ENCODE measurements at regions not wholly inside any gene's neighbourhood (a gene's known extent, or its start where the extent isn't known, plus 50 kb on each side); places are given as distances from the start of the nearest gene placed in this dataset.

DNA sequence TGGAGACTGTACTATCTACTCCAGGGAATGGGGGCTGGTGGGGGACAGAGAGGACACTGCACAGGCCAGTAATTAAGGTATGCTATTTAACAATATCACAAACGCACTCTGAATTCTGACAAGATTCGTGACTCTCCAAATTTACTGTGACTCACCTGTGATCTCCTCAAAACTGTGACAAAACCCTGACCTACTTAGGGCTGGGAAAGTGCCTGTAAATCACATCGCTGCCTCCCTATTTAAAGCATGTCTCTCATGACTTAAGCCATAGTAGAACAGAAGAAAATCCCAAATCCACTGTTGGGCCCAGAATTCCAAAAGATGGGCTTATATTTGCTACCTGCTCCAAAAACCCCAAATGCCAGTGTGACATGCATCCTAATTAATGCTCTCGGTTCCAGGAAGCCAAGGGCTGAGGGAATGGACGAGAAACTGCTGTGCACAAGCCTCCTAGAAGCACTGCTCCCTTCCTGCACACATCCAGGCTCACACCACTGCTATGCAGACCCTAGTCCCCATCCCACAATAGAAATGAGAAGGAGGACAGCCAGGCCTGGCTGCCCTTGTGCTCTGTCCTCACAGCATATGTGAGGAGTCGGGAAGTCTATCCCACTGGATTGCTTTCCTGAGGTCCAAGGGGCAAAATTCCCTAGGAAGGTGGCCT lies 187.7 kb upstream of the CHRNA7 start:
- DNase-seq: no peak

DNA sequence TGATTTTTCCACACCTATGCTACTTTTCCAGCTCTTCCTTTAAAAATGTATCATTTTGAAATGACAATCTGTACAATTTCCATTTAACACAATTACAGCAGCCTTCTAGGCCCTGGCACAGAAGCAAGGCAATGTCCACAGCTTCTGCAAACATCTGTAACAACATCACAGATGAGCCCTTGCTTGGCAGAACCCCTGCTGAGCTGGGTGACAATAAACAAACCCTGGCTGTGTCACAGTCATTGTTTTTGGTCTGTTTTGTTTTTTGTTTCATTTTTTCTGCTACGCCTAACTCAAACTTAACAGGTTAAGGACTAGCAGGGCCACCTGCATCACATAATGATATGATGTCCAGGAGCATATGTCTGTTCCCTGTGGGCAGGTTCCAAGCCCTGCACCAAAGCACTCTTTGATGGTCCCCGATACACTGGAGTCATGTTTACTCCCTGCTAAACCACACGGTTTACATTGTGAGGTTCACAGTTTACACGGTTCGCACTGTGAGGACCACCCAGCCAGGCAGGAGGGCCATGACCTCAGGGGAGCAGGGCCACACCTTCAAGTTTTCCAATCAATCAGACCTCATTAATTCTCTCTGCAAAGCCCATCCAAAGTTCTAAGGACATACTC lies 186.8 kb upstream of the CHRNA7 start:
- no peak for DNase-seq

DNA sequence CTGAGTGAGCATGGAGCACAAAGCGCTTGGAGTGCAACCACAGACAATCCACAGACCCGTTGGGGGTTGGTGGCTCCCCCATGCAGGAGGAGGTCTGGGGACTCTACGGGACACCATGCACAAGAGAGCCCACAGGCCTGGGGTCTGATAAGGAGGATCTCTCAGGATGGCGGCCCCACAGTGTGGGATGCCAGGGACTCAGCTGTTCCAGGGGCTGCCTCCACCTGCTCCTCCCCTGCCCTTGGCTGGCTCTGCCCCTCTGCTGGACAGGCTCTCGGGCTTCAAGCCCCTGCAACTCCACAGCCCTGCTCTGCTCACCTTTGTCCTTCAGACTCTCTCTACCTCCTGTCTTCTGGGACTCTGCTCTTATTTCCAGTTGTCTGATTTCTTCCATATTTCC lies 184.5 kb upstream of the CHRNA7 start:
- DNase-seq: no peak

DNA sequence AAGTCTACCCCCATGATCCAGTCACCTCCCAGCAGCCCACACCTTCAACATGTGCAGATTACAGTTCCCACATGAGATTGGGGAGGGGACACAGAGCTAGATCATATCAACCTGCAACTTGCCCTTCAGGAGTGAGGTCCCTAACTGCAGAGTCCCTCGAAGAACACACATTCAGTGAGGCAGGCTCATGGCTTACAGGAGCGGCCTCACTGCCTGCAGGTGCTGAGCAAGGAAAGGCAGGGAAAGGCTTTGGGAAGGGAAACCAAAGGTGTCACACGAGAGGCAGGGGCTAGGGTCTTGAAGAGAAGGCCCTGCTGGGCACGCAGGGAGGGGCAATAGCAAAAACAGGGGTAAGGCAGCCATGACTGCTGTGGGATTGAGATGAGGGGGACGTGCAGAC lies 182.4 kb upstream of the CHRNA7 start:
- no peak for DNase-seq

DNA sequence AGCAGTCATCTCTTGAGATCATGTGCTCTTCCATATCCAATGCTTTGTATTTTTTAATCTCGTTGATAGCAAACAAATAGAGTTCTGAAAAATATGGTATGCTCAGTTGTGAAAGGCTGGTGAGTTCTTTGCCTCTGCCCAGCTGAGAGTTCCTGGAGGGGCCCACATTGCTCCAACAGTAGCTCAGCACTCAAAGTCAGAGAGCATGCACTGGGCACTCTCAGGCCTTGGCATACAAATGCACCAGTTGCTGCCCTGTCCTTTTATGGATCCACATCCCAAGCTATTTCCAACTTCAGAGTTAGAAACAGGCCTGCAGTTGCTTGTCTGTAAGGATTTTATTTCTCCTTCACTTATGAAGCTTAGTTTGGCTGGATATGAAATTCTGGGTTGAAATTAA lies 181.7 kb upstream of the CHRNA7 start:
- no peak for DNase-seq

DNA sequence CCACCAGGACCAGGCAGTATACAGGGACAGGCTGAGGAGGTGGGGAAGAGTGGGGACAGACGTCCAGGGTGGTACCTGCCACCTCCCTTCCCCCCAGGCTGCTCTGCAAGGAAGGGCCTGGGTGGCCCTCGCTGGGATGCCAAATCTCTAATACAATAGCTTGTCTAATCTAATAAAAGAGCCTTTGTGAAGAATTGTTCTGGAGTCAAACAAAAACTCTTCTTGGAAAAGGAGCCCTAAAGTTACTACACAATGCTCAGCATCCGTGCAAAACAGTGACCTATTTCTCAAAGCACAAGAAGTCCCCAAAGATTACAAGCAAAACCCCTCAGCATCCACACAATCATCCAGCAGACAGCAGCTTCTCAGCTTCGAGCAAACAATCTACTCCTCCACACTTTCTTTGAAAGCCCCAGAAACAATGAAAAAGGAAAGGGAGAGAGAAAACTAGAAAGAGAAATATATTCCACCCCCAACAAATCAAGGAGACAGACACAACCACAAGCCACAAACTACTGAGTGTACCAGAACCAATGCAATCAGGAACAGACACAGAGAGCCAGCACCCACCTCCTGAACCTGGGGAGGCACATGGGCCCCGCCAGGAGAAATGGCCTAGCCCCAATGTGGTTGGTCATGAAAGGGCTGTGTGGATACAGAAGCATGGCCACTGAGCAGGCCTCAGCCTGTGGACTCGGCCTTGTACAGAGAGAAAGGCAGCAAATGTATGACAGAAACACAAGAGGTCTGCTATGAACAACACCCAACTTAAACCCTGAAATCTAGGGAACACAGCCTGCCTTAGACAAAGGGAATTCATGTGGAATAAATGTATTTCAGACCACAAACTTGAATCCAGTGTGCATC lies 177.1 kb upstream of the CHRNA7 start:
- DNase-seq: no peak

DNA sequence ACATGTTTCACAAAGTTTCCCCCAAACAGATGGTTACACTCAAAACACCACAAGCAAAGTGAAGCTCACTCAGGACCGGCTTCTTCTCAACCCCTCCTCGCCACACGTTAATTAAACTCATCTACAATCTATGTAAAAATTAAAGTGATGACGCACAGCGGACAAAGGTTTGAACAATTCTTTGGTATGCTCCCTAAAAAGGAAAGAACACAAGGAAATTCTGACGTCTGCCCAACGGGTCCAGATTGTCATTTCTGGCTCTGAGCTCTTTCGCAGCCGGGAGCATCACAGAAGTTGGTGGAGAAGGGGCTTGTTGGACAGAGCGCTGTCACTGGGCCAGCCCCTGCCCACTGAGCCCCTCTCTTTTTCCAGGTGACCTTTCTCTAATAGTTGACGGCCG lies 173.7 kb upstream of the CHRNA7 start:
- DNase-seq: no peak

DNA sequence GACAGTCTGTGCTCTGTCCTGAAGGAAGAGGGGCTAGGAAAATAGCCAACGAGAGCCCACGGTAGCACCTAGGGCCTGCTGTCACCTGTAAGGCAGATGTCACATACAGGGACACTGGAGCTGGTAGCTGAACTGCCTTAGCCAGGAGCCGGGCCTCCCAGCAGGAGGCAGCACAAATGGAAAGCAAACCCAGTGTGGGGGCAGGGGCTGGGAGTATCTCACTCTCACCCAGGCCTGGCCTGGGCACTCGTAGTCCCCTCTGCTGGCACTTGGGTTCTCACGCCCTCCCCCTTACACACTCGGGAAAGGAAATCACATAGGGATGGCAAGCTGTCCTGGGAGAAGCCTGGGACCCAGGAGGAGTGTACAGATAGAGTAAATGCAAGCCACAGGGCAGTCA lies 173.1 kb upstream of the CHRNA7 start:
- no peak for DNase-seq

DNA sequence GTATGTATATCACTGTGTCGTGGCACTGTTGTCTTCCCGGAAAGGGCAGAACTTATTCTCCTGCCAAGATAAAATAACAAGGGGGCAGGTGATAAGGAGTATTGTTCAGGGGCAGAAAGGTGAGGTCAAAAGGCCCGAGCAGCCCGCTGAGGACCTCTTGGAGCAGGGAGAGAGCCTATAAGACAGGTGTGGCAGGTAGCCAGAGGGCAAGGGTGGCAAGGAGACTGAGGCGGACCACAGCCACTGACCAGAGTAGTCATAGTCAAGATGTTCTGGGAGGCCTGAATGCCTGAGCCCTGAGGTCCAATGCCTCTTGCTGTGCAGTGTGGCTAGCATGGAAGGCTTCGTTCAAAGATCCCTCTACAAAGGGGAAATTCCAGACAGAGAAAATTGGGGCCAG lies 172.3 kb upstream of the CHRNA7 start:
- no peak for DNase-seq

DNA sequence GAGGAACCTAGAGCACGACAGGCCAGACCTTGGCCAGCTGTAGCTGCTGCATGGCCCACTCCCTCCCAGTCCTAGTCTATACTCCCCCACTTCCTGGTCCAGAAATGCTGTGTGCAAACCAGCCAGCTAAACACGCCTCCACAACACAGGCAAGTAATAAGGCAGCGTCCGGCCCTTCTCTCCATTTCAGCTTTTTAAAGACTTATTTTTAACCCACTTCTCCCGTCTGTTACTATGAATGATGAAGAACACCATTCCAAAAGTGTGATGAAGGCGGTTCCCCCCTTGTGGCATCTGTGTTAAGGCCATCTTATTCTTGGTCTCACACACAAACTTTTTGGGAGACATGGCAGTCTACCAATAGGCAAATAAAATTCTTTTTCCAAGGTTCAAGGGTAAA lies 164.1 kb upstream of the CHRNA7 start:
- no peak for DNase-seq

DNA sequence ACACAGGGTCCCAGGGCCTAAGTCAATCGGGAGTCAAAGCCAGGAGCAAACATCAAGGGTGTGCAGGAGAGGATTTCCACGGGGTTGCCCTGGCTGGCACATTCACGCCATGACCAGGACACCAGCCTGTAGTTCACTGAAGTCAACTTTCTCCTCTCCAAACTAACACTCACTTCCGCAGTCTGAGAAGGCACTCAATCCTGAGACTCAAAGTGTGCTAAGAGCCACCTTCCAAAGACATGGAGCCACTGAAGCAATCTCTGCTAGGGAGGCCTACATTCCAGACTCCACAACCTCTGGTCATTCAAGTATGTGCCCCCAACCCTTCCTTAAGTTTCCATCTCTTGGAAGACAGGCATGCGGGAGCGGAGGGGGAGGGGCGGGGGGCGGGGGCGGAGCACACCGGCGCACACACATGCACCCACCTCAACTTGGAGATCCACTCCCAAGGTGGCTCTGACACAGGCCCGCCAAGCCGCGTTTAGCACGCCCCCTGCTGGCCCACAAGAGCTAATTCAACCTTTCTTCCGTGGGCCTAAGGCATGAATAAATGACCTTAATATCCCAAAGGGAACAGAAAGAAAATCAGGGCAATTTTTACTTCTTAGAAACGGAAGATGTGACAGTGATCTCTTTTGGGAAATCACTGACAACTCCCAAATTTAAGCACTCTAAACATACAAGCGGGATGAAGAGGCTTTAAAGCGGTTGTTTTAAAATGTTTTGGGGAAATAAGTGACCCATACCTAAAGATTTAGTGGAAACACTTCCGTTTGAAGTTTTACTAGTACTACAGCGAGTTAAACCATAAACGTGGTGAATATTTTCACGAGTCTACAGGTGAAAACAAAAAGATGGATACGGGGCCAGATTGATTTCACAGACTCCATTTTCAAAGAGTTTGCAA lies 162.5 kb upstream of the CHRNA7 start:
- DNase-seq: peak; percentile 60 to 76

DNA sequence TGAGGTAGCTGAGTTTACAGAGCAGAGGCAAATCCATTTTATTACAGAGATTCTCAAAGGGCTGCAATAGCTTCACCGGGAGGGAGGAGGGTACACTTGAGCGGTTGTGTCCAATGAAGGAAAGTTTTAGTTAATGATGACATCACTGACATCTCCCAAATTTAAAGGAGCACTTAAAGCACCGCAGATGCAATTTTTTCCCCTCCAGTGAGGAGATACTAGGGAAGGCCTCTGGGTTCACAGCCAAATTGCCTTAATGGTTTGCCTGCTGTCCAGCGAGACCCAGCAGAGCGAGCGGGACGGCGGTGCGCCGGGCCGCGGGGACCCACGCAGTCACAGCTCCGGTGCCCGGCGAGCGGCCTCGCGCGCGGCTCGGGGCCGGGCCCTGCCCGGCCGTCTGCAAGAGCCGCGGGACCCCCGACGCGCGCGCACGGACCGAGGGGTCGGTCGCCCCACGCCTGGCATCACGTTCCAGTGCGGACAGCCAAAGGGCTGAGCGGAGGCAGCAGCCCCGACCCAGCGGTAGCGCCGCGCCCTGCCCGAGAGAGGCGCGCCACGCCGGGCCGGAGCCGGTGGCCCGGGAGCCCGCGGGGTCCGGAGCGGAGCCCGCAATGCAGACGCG lies 160.5 kb upstream of the CHRNA7 start:
- peak in 1 of 2 experiments; percentile 63 for DNase-seq

DNA sequence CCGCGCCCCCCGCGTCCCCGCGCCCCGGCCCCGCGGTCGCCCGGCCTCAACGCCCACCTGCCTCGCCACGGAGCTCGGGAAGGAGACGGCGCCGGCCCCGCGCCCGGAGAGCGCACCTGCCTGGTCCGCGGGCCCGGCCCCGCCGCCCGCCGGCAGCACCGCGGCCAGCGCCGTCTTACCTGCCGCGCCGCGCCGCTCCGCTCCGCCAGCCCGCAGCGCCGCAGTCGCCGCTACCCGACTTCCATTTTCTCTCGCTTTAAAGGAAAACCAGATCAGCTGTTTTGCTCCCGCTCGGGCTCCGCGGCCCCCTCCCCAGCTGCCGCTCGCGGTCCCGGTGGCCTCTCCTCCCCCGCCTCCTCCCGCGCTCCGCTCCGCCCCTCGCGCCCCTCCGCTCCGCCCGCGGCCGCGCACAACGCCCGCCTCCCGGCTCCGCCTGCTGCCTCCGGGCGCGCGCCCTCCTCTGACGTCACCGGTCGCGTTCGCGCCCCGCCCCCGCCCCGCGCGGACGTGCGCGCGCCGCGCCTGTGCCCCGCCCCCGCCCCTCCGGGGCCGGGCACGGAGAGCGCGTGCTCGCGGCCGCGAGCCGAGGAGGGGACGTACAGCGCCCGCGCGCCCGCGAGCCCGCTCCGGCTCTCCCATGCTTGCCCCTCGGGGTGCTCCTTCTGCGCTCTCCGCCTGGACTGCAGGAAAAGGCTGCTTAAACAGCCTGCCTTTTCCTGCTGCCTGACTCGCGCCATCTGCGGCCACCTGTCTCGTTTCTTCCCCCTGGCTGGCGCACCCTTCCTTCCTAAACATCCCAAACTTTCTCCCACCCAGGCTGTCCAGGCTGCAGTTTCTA lies 159.8 kb upstream of the CHRNA7 start, which contains the start of gene OTUD7A:
TSS of gene OTUD7A (minus strand) at position 346 of the 838 bp plus-strand sequence.
- peak; percentile 58 to 97 for DNase-seq

DNA sequence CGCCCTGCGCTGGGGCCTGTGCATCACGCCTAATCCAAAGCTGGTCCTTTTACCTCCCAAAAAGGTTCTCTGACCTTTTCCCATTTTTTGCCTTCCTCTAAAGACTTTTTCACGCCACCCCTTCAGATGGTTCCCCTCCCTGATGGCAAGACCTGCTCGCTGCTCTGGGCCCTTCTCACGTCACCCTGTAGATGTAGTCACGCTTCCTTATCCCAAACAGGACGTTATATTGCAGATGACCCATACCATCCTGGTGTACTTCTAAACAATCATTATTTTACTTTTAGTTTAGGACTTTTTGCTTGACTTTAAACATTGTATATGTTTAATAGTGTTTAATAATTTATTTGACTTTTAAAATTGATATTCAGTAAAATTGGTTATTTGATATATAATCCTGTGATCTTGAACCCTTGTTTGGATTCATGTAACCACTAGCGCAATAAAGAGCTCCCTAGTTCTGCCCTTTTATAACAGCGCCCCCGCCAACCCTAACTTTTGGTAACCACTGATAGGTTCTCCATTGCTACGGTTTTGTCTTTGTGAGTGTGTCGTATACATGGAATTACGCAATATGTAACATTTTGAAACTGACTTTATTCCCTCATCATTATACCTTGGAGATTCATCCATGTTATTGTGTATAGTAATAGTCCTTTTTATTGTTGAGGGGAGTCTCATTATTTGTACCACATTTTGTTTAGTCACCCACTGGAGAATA lies 159.0 kb upstream of the CHRNA7 start:
- DNase-seq: no peak

DNA sequence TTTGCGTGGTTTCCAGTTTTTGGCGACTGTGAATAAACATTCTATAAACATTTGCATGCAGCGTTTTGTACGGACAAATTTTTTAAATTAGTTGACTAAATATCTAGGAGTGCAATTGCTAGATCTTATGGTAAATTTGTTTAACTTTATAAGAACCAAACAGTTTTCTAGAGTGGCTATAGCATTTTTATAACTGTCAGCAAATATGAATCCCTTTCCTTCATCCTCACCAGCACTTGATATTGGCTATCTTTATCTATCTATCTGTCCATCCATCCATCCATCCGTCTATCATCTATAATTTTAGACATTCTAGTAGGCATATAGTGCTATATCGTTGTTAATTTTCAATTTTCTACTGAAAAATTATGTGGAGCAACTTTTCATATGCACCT lies 158.4 kb upstream of the CHRNA7 start:
- DNase-seq: no peak

DNA sequence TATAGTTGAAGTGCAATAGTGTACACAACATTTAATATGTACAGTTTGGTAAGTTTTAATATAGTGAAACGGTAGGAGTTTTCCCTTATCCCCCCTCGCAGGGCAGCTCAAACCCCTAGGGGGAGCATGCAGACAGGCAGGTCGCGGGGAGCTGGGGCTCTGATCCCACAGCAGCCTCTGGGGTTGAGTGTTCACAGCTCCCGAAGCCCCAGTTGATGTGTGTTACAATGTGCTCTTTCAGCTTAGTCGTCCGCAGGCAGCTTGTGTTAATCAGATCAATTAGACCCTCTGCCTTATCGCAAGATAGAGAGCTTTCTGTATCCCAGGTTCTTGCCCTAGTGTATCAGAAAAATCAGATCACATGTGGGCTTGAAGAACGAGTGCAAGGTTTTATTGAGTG lies 143.1 kb upstream of the CHRNA7 start:
- peak in 1 of 2 experiments; percentile 23 for DNase-seq

DNA sequence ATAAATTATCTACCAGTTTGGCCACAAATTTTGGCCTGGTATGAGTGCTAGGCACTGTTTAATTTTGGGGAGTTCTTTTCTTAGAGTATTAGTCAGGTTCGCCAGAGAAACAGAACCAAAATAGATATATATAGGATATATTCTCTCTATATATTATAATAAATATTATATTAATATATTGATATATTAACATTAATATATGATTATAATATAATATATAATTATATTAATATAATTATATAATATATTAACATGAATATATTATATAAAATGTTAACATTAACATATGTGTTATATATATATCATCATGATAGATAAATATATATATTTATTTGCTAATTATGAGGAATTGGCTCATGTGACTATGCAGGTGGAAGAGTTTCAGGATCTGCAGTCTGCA lies 137.8 kb upstream of the CHRNA7 start:
- DNase-seq: no peak

DNA sequence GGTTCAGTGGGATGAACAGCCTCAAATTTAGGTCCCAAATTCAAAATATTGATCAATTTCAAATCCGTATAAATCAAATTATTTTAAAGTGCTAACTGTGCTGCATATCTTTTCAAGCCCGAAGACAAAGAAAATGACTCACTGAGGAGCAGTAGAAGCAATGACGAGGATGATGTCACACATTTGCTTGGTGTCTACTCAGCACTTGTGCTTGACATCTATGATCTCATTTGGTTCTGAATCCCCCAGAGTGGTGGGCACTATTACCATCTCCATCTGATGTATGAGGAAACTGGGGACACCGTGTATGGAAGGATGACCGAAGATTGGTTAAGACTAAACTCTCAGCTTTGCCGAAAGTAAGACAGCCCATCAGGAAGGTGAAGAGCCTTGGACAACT lies 136.5 kb upstream of the CHRNA7 start:
- DNase-seq: no peak

DNA sequence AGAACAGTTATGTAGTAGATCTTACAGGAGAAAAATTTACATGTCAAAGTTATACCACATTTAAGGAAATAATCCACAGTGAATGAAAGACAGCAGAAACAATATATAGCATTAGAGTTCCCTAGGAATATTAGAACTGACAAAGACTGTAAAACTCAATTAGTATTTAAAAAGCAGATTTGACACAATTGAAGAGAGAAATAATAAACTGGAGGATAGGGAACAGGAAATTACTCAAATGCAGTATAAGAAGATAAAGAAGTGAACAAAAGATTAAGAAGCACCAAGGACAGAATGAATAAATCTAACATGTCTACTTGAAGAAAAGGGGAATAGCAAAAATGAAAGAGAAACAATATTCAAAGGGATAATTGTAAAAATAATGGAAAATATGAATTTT lies 132.6 kb upstream of the CHRNA7 start:
- no peak for DNase-seq

DNA sequence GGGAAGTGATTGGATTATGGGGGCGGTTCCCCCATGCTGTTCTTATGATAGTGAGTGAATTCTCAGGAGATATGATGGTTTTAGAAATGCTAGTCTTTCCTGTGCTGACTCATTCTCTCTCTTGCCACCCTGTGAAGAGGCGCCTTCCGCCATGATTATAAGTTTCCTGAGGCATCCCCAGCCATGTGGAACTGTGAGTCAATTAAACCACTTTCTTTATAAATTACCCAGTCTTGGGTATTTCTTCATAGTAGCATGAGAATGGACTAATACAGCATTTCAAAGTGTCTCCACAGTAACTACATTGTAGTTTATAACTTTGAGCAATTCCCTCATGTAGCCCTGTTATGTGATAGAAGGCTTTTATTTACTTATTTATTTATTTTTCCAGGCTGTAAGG lies 128.8 kb upstream of the CHRNA7 start:
- no peak for DNase-seq

DNA sequence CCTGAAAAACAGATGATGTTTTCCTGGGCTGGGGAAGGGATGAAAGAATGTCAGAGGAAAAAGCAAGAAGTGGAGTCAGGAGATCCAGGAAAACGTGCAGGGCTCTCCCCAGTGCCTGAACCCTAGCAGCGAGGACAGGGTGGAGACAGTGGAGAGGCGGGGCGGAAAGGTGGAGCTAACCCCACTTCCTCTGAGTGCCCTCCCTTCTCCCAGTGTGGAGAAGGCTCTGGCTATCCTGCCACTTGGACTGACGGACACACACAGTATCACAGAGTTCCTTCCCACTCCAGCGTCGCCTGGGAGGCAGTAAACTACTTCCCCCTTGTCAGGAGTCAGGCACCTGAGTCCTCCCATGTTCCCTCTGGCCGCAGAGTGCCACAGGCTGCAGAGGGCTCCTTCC lies 125.3 kb upstream of the CHRNA7 start:
- no peak for DNase-seq
